Transverse colon (tissue), 4 donors: ENCODE measurements at regions not wholly inside any gene's neighbourhood (a gene's known extent, or its start where the extent isn't known, plus 50 kb on each side); places are given as distances from the start of the nearest gene placed in this dataset.

Experiments
- DNase-seq: peaks from one replicate; pipeline ENCODE4 v3.0.0-alpha.2; 2019
- H3K27ac ChIP-seq, 4 donors: fragments of 200-600 bp; sonication (generic); 2 replicates each; pipeline ENCODE4 v1.5.1; 2016 to 2018; ENCODE audit warnings: inconsistent platforms in 4 of 4
- H3K27me3 ChIP-seq: fragments of 200-600 bp; sonication (generic); 2 replicates; pipeline ENCODE4 v1.5.1; 2017; ENCODE audit warnings: inconsistent platforms
- H3K36me3 ChIP-seq, 4 donors: fragments of 200-600 bp; sonication (generic); 2 replicates each; pipeline ENCODE4 v1.5.1; 2017 to 2019; ENCODE audit warnings: inconsistent platforms in 4 of 4
- H3K4me1 ChIP-seq, 4 donors: fragments of 200-600 bp; sonication (generic); 2 replicates each; pipeline ENCODE4 v1.5.1; 2017 to 2020; ENCODE audit warnings: inconsistent platforms in 4 of 4
- H3K4me3 ChIP-seq, 4 donors: fragments of 200-600 bp; sonication (generic); 1 replicate in 1 of 4; 2 replicates in 3 of 4; pipeline versions ENCODE4 v1.5.1 to v1.6.1; 2017 to 2019; ENCODE audit warnings: inconsistent platforms in 4 of 4
- H3K9me3 ChIP-seq, 2 donors: fragments of 200-600 bp; sonication (generic); 2 replicates each; pipeline ENCODE4 v1.5.1; 2017 to 2019; ENCODE audit warnings: inconsistent platforms in 2 of 2
- CTCF ChIP-seq, 5 experiments: fragments of 200-600 bp in 3 of 5; fragments of 450-650 bp in 2 of 5; sonication (generic) in 3 of 5; IDR thresholded peaks; 1 replicate in 2 of 5; 2 replicates in 3 of 5; pipeline ENCODE4 v1.5.1; 2016 to 2017; ENCODE audit warnings: antibody characterized with exemption in 5 of 5, inconsistent platforms in 3 of 5, mild to moderate bottlenecking in 2 of 5, moderate library complexity in 1 of 5
- EP300 ChIP-seq: sonication (generic); formaldehyde crosslinking; IDR thresholded peaks from one replicate; pipeline ENCODE4 v1.6.1; 2017; ENCODE audit warnings: antibody characterized with exemption, low read depth
- POLR2A ChIP-seq: fragments of 450-650 bp; IDR thresholded peaks from one replicate; pipeline ENCODE4 v1.6.1; 2016; ENCODE audit warnings: antibody characterized with exemption, mild to moderate bottlenecking, moderate library complexity
- POLR2AphosphoS5 ChIP-seq, 3 donors: sonication (generic); formaldehyde crosslinking; IDR thresholded peaks; one replicate each; pipeline ENCODE4 v1.6.1; 2016; ENCODE audit warnings: antibody characterized with exemption in 3 of 3
- WGBS, 2 donors: methylation state at CpG; one replicate each; pipeline ENCODE4 v1.1.5; 2018; ENCODE audit warnings: low coverage in 1 of 2; 5-methylcytosine and 5-hydroxymethylcytosine counted together
- in situ Hi-C, 4 donors: fragments of 200-750 bp; cut with MboI; loops; one replicate each; pipeline versions ENCODE4 v1.15.0 to v1.15.1; 2017; ENCODE audit warnings: low sequenced_read_pairs in 3 of 4, low pct_ligation_motif_present in 1 of 4, low pct_unique_long_range_greater_than_20kb in 1 of 4
- intact Hi-C: fragments of 100-400 bp; cut with DNase I; formaldehyde crosslinking; loops from one replicate; pipeline ENCODE4 v1.15.1; 2023; ENCODE audit warnings: low total_unique reads

DNA sequence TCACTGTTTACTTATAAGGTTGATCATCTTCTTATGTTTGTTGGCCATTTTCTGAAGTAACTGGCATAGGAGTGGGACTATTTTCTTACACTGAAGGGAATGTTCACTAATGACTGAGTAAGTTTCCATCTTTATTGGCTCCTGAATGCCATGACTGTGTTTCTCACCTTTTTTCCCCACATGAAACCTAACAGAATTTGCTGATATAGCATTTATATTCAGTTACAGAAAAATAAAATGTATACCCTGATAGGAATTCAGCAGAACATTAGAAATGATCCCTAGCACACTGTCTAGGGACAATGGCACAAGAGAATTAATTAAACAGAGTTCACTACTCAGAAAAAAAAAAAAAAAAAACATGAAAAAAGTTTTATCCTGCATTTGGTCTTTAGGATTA lies 1465.1 kb upstream of the C9orf72 start:
- H3K36me3 ChIP-seq = no peaks in the 10 kb centered on the region
- in situ Hi-C loops = no loop called here
- no peaks in the 10 kb centered on the region for H3K9me3 ChIP-seq
- H3K27me3 ChIP-seq = no peaks in the 10 kb centered on the region
- no peak overlapping the region for H3K27ac ChIP-seq
- intact Hi-C loops = no loop called here
- no peak overlapping the region for H3K4me3 ChIP-seq
- no peaks in the 10 kb centered on the region for H3K4me1 ChIP-seq
- DNase-seq = no peak
- no peak for TF ChIP-seq POLR2A
- no peak for TF ChIP-seq EP300
- TF ChIP-seq POLR2AphosphoS5 (IDR thresholded peaks at IDR 0.05) = no peak
- TF ChIP-seq CTCF (IDR thresholded peaks at IDR 0.05) = no peak

DNA sequence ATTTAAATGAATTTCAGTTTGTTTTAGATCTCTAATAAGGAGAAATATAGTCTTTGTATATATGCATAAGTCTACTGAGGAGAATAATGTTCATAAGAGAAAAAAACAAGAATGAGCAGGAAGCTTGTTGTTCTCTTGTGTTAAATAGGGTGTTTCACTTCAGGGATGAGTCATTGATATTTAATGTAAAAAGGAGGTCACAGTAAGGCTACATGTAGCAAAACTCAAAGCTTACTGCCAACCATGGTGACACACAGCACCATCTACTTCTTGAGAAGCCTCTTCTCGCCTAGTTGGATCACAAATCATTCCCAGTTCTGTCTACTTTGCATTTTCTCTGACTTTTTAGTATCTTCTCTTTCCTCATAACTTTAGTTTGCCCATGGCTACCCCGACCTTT lies 1466.0 kb upstream of the C9orf72 start:
- Histone ChIP-seq H3K27me3 (no peaks in the 10 kb centered on the region), H3K27ac (no peak overlapping the region), H3K4me1 (no peaks in the 10 kb centered on the region), H3K36me3 (no peaks in the 10 kb centered on the region), H3K4me3 (no peak overlapping the region), H3K9me3 (no peaks in the 10 kb centered on the region)
- intact Hi-C loops (no loop called here), in situ Hi-C loops (no loop called here)
- no peak for DNase-seq
- whole genome bisulfite sequencing, 2 donors = 50 to 90% methylated on average over 2 of the region's 2 CpGs
- no peak for TF ChIP-seq POLR2A
- no peak for TF ChIP-seq EP300
- no peak for TF ChIP-seq CTCF (IDR thresholded peaks at IDR 0.05)
- no peak for TF ChIP-seq POLR2AphosphoS5 (IDR thresholded peaks at IDR 0.05)

DNA sequence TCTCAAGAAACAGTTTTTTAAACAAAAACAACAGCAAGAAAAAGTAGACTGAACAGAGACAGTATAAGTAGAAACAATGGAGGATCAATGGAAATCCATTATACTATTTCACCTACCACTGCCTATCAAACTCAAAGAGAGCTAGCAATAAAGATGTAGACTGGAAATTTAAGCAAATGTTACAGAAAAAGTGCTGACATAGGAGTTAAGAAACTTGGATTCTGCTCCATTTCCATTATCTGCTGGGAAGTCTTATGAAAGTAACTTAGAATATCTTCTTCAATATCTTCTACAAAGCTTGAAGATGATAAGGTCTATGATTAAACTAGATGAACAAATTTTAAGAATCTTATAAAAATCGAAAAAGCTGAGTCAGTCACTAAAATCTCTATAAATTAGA lies 1469.8 kb upstream of the C9orf72 start:
- no peaks in the 10 kb centered on the region for H3K9me3 ChIP-seq
- DNase-seq = no peak
- in situ Hi-C loops = no loop called here
- no peak overlapping the region for H3K27ac ChIP-seq
- intact Hi-C loops = no loop called here
- no peak overlapping the region for H3K4me3 ChIP-seq
- no peaks in the 10 kb centered on the region for H3K27me3 ChIP-seq
- H3K36me3 ChIP-seq = no peaks in the 10 kb centered on the region
- WGBS, 2 donors = 36 to 70% methylated on average over 1 of the region's 1 CpG
- no peaks in the 10 kb centered on the region for H3K4me1 ChIP-seq
- TF ChIP-seq CTCF (IDR thresholded peaks at IDR 0.05) (no peak), POLR2AphosphoS5 (IDR thresholded peaks at IDR 0.05) (no peak), EP300 (no peak), POLR2A (no peak)

DNA sequence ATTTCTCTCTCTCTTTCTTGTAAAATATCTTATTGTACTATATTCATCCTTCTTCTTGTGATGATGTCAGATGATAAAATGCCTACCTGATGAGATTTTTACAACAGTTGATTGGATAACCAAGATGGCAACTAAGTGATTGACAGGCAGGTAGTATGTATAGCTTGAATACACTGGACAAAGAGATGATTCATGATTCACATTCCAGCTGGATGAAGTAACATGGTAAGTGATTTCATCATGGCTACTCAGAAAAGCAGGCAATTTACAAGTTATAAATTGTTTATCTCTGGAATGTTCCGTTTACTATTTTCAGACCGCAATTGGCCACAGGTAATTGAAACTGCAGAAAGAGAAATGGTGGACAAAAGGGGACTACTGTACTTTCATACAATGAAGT lies 1471.7 kb upstream of the C9orf72 start:
- no peak overlapping the region for H3K4me3 ChIP-seq
- no peaks in the 10 kb centered on the region for H3K36me3 ChIP-seq
- H3K9me3 ChIP-seq = no peaks in the 10 kb centered on the region
- no peak for TF ChIP-seq EP300
- no peak for TF ChIP-seq POLR2A
- no peak for TF ChIP-seq CTCF (IDR thresholded peaks at IDR 0.05)
- TF ChIP-seq POLR2AphosphoS5 (IDR thresholded peaks at IDR 0.05) = no peak
- no peaks in the 10 kb centered on the region for H3K27me3 ChIP-seq
- no peak for DNase-seq
- no peak overlapping the region for H3K27ac ChIP-seq
- WGBS, 2 donors = 69 to 81% methylated on average over 2 of the region's 2 CpGs
- in situ Hi-C loops = no loop called here
- H3K4me1 ChIP-seq = no peaks in the 10 kb centered on the region
- intact Hi-C loops = no loop called here
